Trophoblast cell (in vitro differentiated cells and primary cell): ENCODE measurements at regions not wholly inside any gene's neighbourhood (a gene's known extent, or its start where the extent isn't known, plus 50 kb on each side); places are given as distances from the start of the nearest gene placed in this dataset.

Experiments used
- DNase-seq, 2 donors: peaks; one replicate each; pipeline ENCODE4 v3.0.0-alpha.2; 2016
- H2AFZ ChIP-seq: 2 replicates; pipeline ENCODE4 v1.6.1; 2013; ENCODE audit warnings: low read length, moderate library complexity, mild to moderate bottlenecking; ENCODE audit not compliant: insufficient read depth, poor library complexity
- H2AK5ac ChIP-seq: 2 replicates; pipeline ENCODE4 v1.6.1; 2013; ENCODE audit warnings: mild to moderate bottlenecking, low read length
- H2BK120ac ChIP-seq: 2 replicates; pipeline ENCODE4 v1.6.1; 2013; ENCODE audit warnings: low read length, mild to moderate bottlenecking, moderate library complexity; ENCODE audit not compliant: insufficient read depth, poor library complexity
- H2BK12ac ChIP-seq: 2 replicates; pipeline ENCODE4 v1.6.1; 2013; ENCODE audit warnings: mild to moderate bottlenecking, low read length, moderate library complexity
- H2BK5ac ChIP-seq: 2 replicates; pipeline ENCODE4 v1.6.1; 2013; ENCODE audit warnings: low read length, low read depth, moderate library complexity, mild to moderate bottlenecking; ENCODE audit not compliant: poor library complexity
- H3K14ac ChIP-seq: 2 replicates; pipeline ENCODE4 v1.6.1; 2013; ENCODE audit warnings: mild to moderate bottlenecking, low read length
- H3K18ac ChIP-seq: 2 replicates; pipeline ENCODE4 v1.6.1; 2013; ENCODE audit warnings: mild to moderate bottlenecking, low read length
- H3K23ac ChIP-seq: 2 replicates; pipeline ENCODE4 v1.6.1; 2013; ENCODE audit warnings: low read length
- H3K27ac ChIP-seq: 2 replicates; pipeline ENCODE4 v1.5.1; 2013; ENCODE audit warnings: low read depth, mild to moderate bottlenecking, inconsistent platforms, low read length, moderate library complexity
- H3K27me3 ChIP-seq: 2 replicates; pipeline ENCODE4 v1.6.1; 2013; ENCODE audit warnings: inconsistent platforms, mild to moderate bottlenecking, low read length, moderate library complexity; ENCODE audit not compliant: insufficient read depth
- H3K36me3 ChIP-seq, 2 experiments: 1 replicate in 1 of 2; 2 replicates in 1 of 2; pipeline ENCODE4 v1.6.1; 2013; ENCODE audit warnings: low read length in 2 of 2, mild to moderate bottlenecking in 2 of 2, moderate library complexity in 1 of 2; ENCODE audit not compliant: insufficient read depth in 2 of 2, control insufficient read depth in 1 of 2
- H3K4ac ChIP-seq: 2 replicates; pipeline ENCODE4 v1.6.1; 2013; ENCODE audit warnings: low read depth, mild to moderate bottlenecking, low read length, moderate library complexity
- H3K4me1 ChIP-seq, 2 experiments: 1 replicate in 1 of 2; 2 replicates in 1 of 2; pipeline ENCODE4 v1.6.1; 2013; ENCODE audit warnings: low read length in 2 of 2, mild to moderate bottlenecking in 2 of 2, moderate library complexity in 1 of 2; ENCODE audit not compliant: insufficient read depth in 2 of 2, control insufficient read depth in 1 of 2
- H3K4me2 ChIP-seq: 2 replicates; pipeline ENCODE4 v1.6.1; 2013; ENCODE audit warnings: inconsistent platforms, mild to moderate bottlenecking, low read length, moderate library complexity
- H3K4me3 ChIP-seq: 2 replicates; pipeline ENCODE4 v1.5.1; 2013; ENCODE audit warnings: mild to moderate bottlenecking, low read depth, low read length, inconsistent platforms
- H3K79me1 ChIP-seq: one replicate; pipeline ENCODE4 v1.6.1; 2013; ENCODE audit warnings: low read length
- H3K79me2 ChIP-seq: 2 replicates; pipeline ENCODE4 v1.6.1; 2013; ENCODE audit warnings: low read length, mild to moderate bottlenecking; ENCODE audit not compliant: control insufficient read depth, insufficient read depth, poor library complexity
- H3K9ac ChIP-seq: 2 replicates; pipeline ENCODE4 v1.6.1; 2013; ENCODE audit warnings: mild to moderate bottlenecking, low read length
- H3K9me3 ChIP-seq: 2 replicates; pipeline ENCODE4 v1.6.1; 2013; ENCODE audit warnings: low read depth, mild to moderate bottlenecking, control low read depth, inconsistent platforms, low read length; ENCODE audit not compliant: insufficient read depth
- H4K12ac ChIP-seq: 2 replicates; pipeline ENCODE4 v1.6.1; 2013; ENCODE audit warnings: low read depth, mild to moderate bottlenecking, low read length, moderate library complexity
- H4K8ac ChIP-seq: 2 replicates; pipeline ENCODE4 v1.6.1; 2013; ENCODE audit warnings: low read depth, mild to moderate bottlenecking, low read length, moderate library complexity
- H4K91ac ChIP-seq: one replicate; pipeline ENCODE4 v1.6.1; 2013; ENCODE audit warnings: low read depth, mild to moderate bottlenecking, low read length, moderate library complexity
- WGBS: extraction: QIAGEN DNeasy Blood & Tissue Kit; methylation state at CpG from one replicate; pipeline ENCODE4 v1.1.7; 2013; ENCODE audit warnings: missing lambda C conversion rate; ENCODE audit not compliant: insufficient read length, insufficient coverage; ENCODE audit errors: extremely low coverage; 5-methylcytosine and 5-hydroxymethylcytosine counted together

- Histone ChIP-seq H3K27me3 (no peaks in the 10 kb centered on the region), H4K91ac (no peak overlapping the region), H4K12ac (no peak overlapping the region), H3K27ac (no peak overlapping the region), H3K79me1 (no peaks in the 10 kb centered on the region), H2AK5ac (no peak overlapping the region), H3K23ac (no peak overlapping the region), H2BK120ac (no peak overlapping the region), H2BK5ac (no peak overlapping the region), H3K4me1 (no peaks in the 10 kb centered on the region), H4K8ac (no peak overlapping the region), H2BK12ac (no peak overlapping the region), H3K14ac (no peak overlapping the region), H3K79me2 (no peaks in the 10 kb centered on the region), H3K36me3 (no peaks in the 10 kb centered on the region), H2AFZ (no peak overlapping the region), H3K9me3 (no peaks in the 10 kb centered on the region), H3K4me2 (no peak overlapping the region), H3K4me3 (no peak overlapping the region), H3K9ac (no peak overlapping the region), H3K18ac (no peak overlapping the region), H3K4ac (no peak overlapping the region)
- no CpG with 5 or more reads among the region's 1 CpG for WGBS
- no peak for DNase-seq
Measured at GRCh38 chr17:54324813-54325212, 502.1 kb downstream of the KIF2B start.

- no peak for DNase-seq
- H3K36me3 ChIP-seq: no peaks in the 10 kb centered on the region
- no peak overlapping the region for H4K12ac ChIP-seq
- no peaks in the 10 kb centered on the region for H3K79me1 ChIP-seq
- no CpG with 5 or more reads among the region's 1 CpG for WGBS
- H3K27ac ChIP-seq: no peak overlapping the region
- H4K8ac ChIP-seq: no peak overlapping the region
- no peak overlapping the region for H2BK120ac ChIP-seq
- no peak overlapping the region for H2AFZ ChIP-seq
- no peak overlapping the region for H3K4me2 ChIP-seq
- H3K9me3 ChIP-seq: no peaks in the 10 kb centered on the region
- H3K4me3 ChIP-seq: no peak overlapping the region
- H3K14ac ChIP-seq: no peak overlapping the region
- H3K27me3 ChIP-seq: no peaks in the 10 kb centered on the region
- no peak overlapping the region for H2AK5ac ChIP-seq
- H2BK12ac ChIP-seq: no peak overlapping the region
- no peaks in the 10 kb centered on the region for H3K4me1 ChIP-seq
- H2BK5ac ChIP-seq: no peak overlapping the region
- no peak overlapping the region for H3K4ac ChIP-seq
- H4K91ac ChIP-seq: no peak overlapping the region
- no peaks in the 10 kb centered on the region for H3K79me2 ChIP-seq
- H3K23ac ChIP-seq: no peak overlapping the region
- H3K9ac ChIP-seq: no peak overlapping the region
- H3K18ac ChIP-seq: no peak overlapping the region
Measured at GRCh38 chr17:54339731-54340130, 517.0 kb downstream of the KIF2B start.

GRCh38 chr17:54347495-54347894, 524.8 kb downstream of the KIF2B start:
- Histone ChIP-seq H3K9ac (no peak overlapping the region), H2BK12ac (no peak overlapping the region), H3K4me3 (no peak overlapping the region), H3K79me1 (no peaks in the 10 kb centered on the region), H4K91ac (no peak overlapping the region), H4K8ac (no peak overlapping the region), H3K4ac (no peak overlapping the region), H2BK5ac (no peak overlapping the region), H3K14ac (no peak overlapping the region), H3K9me3 (no peaks in the 10 kb centered on the region), H3K4me2 (no peak overlapping the region), H3K27ac (no peak overlapping the region), H3K4me1 (no peaks in the 10 kb centered on the region), H3K36me3 (no peaks in the 10 kb centered on the region), H2BK120ac (no peak overlapping the region), H3K79me2 (no peaks in the 10 kb centered on the region), H3K23ac (no peak overlapping the region), H2AK5ac (no peak overlapping the region), H2AFZ (no peak overlapping the region), H3K18ac (no peak overlapping the region), H4K12ac (no peak overlapping the region), H3K27me3 (no peaks in the 10 kb centered on the region)
- no CpG with 5 or more reads among the region's 1 CpG for WGBS
- DNase-seq: no peak

- no peaks in the 10 kb centered on the region for H3K36me3 ChIP-seq
- H3K4ac ChIP-seq: no peak overlapping the region
- H2BK120ac ChIP-seq: no peak overlapping the region
- no peak overlapping the region for H3K4me3 ChIP-seq
- no peak overlapping the region for H4K8ac ChIP-seq
- H3K23ac ChIP-seq: no peak overlapping the region
- H3K27ac ChIP-seq: no peak overlapping the region
- no peak overlapping the region for H2AK5ac ChIP-seq
- no peak overlapping the region for H3K18ac ChIP-seq
- no peak overlapping the region for H4K91ac ChIP-seq
- no peak overlapping the region for H2BK5ac ChIP-seq
- no peak for DNase-seq
- no peaks in the 10 kb centered on the region for H3K27me3 ChIP-seq
- no peak overlapping the region for H4K12ac ChIP-seq
- no peaks in the 10 kb centered on the region for H3K79me2 ChIP-seq
- no peaks in the 10 kb centered on the region for H3K9me3 ChIP-seq
- no peak overlapping the region for H3K9ac ChIP-seq
- no peak overlapping the region for H3K4me2 ChIP-seq
- no peak overlapping the region for H3K14ac ChIP-seq
- H2BK12ac ChIP-seq: no peak overlapping the region
- no peak overlapping the region for H2AFZ ChIP-seq
- no peaks in the 10 kb centered on the region for H3K4me1 ChIP-seq
- no peaks in the 10 kb centered on the region for H3K79me1 ChIP-seq
Measured at GRCh38 chr17:54348234-54348633, 525.5 kb downstream of the KIF2B start.
